Amniotic stem cell (primary cell): ENCODE measurements at regions not wholly inside any gene's neighbourhood (a gene's known extent, or its start where the extent isn't known, plus 50 kb on each side); places are given as distances from the start of the nearest gene placed in this dataset.

ENCODE experiments used
- DNase-seq: peaks from one replicate; lab custom pipeline; 2025; lab: John Stamatoyannopoulos, UW

GRCh38 chr13:76750126-76750525 lies 136.1 kb downstream of the KCTD12 start:
- DNase-seq, result no peak

- DNase-seq, result no peak
These were observed 140.7 kb downstream of the KCTD12 start for GRCh38 chr13:76745261-76746200.

GRCh38 chr13:76741624-76742023 lies 144.6 kb downstream of the KCTD12 start:
- DNase-seq, result no peak

- DNase-seq, result no peak
These were observed 145.2 kb downstream of the KCTD12 start for GRCh38 chr13:76741046-76741445.

- DNase-seq, result no peak
These were observed 147.6 kb downstream of the KCTD12 start for GRCh38 chr13:76738616-76739015.

- DNase-seq, result no peak
These were observed 148.7 kb downstream of the KCTD12 start for GRCh38 chr13:76737526-76737925.

GRCh38 chr13:76735641-76736040 lies 150.6 kb downstream of the KCTD12 start:
- DNase-seq, result no peak

GRCh38 chr13:76733671-76734070 lies 152.5 kb downstream of the KCTD12 start:
- no peak for DNase-seq

- DNase-seq, result no peak
These were observed 153.8 kb downstream of the KCTD12 start for GRCh38 chr13:76732367-76732766.

- no peak for DNase-seq
These were observed 156.0 kb downstream of the KCTD12 start for GRCh38 chr13:76730220-76730619.

GRCh38 chr13:76729691-76730090 lies 156.5 kb downstream of the KCTD12 start:
- DNase-seq, result no peak

GRCh38 chr13:76725896-76726295 lies 160.3 kb downstream of the KCTD12 start:
- no peak for DNase-seq

GRCh38 chr13:76725211-76725610 lies 161.0 kb downstream of the KCTD12 start:
- peak; percentile 35 for DNase-seq

- DNase-seq, result no peak
These were observed 161.8 kb downstream of the KCTD12 start for GRCh38 chr13:76724421-76724820.

- peak; percentile 69 for DNase-seq
These were observed 162.5 kb downstream of the KCTD12 start for GRCh38 chr13:76723551-76724232.

- DNase-seq, result no peak
These were observed 163.4 kb downstream of the KCTD12 start for GRCh38 chr13:76722782-76723181.

GRCh38 chr13:76720821-76721220 lies 165.4 kb downstream of the KCTD12 start:
- no peak for DNase-seq

GRCh38 chr13:76720416-76720815 lies 165.8 kb downstream of the KCTD12 start:
- no peak for DNase-seq

- DNase-seq, result no peak
These were observed 166.2 kb downstream of the KCTD12 start for GRCh38 chr13:76719955-76720354.

GRCh38 chr13:76717092-76717491 lies 169.1 kb downstream of the KCTD12 start:
- peak; percentile 9 for DNase-seq

- DNase-seq, result no peak
These were observed 170.6 kb downstream of the KCTD12 start for GRCh38 chr13:76715621-76716020.

- DNase-seq, result no peak
These were observed 171.1 kb downstream of the KCTD12 start for GRCh38 chr13:76715075-76715474.

- no peak for DNase-seq
These were observed 172.9 kb downstream of the KCTD12 start for GRCh38 chr13:76713280-76713679.
